SK-N-MC (cell line): ENCODE measurements at regions not wholly inside any gene's neighbourhood (a gene's known extent, or its start where the extent isn't known, plus 50 kb on each side); places are given as distances from the start of the nearest gene placed in this dataset.

Experiments
- DNase-seq: peaks from one replicate; pipeline ENCODE4 v3.0.0-alpha.2; 2011; ENCODE audit warnings: low read depth, low spot score
- H3K27ac ChIP-seq: fragments of 200-600 bp; sonication (generic); 2 replicates; pipeline ENCODE4 v1.5.1; 2016; ENCODE audit warnings: mixed run types
- H3K36me3 ChIP-seq: fragments of 200-600 bp; sonication (generic); 2 replicates; pipeline ENCODE4 v1.6.1; 2017; ENCODE audit warnings: antibody characterized with exemption, low read length, mixed read lengths; ENCODE audit not compliant: insufficient read depth
- H3K4me3 ChIP-seq: fragments of 200-600 bp; sonication (generic); 2 replicates; pipeline ENCODE4 v1.5.1; 2016
- H3K9ac ChIP-seq: fragments of 200-600 bp; sonication (generic); 2 replicates; pipeline ENCODE4 v1.8.0; 2017; ENCODE audit warnings: mixed run types, mixed read lengths; ENCODE audit not compliant: insufficient read length
- H3K9me3 ChIP-seq: fragments of 200-600 bp; sonication (generic); 2 replicates; pipeline ENCODE4 v1.6.1; 2017; ENCODE audit warnings: low read depth, mild to moderate bottlenecking, antibody characterized with exemption, low read length, moderate library complexity, mixed read lengths
- EZH2 ChIP-seq: fragments of 200-600 bp; sonication (generic); IDR thresholded peaks from one replicate; pipeline ENCODE4 v1.6.1; 2017; ENCODE audit warnings: antibody characterized with exemption
- FOXP2 ChIP-seq: optimal IDR thresholded peaks from 2 replicates; pipeline ENCODE3; 2011; ENCODE audit warnings: mild to moderate bottlenecking, moderate library complexity; ENCODE audit not compliant: insufficient read depth; ENCODE audit errors: extremely low read length, control extremely low read depth
- POLR2AphosphoS5 ChIP-seq: IDR thresholded peaks from 2 replicates; pipeline ENCODE4 v1.6.1; 2012; ENCODE audit warnings: mild to moderate bottlenecking, low read depth, low read length, borderline replicate concordance

DNA sequence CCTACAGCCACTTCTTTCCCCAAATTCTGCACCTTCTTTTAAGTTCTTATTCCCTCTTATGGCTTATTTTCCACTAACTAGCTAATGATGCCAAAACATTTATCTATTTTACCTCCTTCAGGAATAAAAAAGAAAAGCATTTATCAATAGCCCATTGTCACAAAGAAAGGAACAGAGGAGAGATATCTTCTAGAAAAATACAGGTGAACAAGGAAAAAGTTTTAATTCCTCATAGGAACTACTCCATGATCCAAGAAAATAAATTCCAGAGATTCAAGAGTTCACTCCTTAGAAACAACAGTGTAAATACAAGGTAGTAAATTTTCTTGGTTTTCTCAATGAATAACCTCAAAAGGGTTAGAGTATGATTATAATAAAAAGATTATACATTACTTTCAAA lies 52.6 kb upstream of the TOP3B start:
- Histone ChIP-seq H3K9me3 (no peaks in the 10 kb centered on the region), H3K36me3 (no peaks in the 10 kb centered on the region), H3K4me3 (no peak overlapping the region), H3K9ac (no peak overlapping the region), H3K27ac (no peak overlapping the region)
- DNase-seq = no peak
- TF ChIP-seq POLR2AphosphoS5 = no peak
- TF ChIP-seq EZH2 = no peak

- Histone ChIP-seq H3K9me3 (no peaks in the 10 kb centered on the region), H3K27ac (no peak overlapping the region), H3K4me3 (no peak overlapping the region), H3K36me3 (no peaks in the 10 kb centered on the region), H3K9ac (no peak overlapping the region)
- DNase-seq = no peak
- TF ChIP-seq POLR2AphosphoS5 (no peak), EZH2 (no peak), FOXP2 (no peak)
Measured at GRCh38 chr22:22034469-22035132, 52.0 kb upstream of the TOP3B start.

DNA sequence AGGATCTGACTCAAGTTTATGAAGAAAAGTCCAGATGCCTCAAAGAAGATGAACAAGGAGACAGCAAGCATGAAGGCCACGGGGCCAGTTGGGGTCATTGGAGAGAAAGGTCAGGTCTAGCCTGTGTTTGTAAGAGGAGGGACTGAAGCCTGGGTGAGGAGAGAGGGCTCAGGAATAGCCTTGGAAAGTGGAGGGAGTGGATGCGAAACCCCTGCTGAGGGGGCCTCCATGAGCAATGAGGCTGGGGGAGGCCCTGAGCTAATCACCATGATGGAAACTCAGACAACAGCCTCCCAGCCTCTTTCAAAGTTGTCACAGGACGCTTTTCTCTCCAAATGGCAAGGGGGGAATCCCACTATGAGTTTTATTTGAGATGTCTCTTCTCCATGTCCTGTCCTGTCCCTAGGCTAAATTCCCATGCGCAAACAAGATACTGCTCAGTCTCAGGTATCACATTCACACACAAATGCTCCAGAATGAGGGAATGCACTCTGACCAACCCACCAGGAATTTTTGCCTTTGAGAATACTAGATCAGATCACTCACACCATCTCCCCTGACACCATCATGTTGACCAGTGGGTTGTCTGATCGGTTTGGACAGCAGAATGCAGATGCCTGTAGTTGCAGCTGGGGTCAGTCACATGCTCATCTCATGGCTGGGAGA lies 51.3 kb upstream of the TOP3B start:
- Histone ChIP-seq H3K27ac (no peak overlapping the region), H3K4me3 (no peak overlapping the region), H3K9ac (no peak overlapping the region), H3K9me3 (no peaks in the 10 kb centered on the region), H3K36me3 (no peaks in the 10 kb centered on the region)
- DNase-seq = no peak
- TF ChIP-seq FOXP2 (no peak), EZH2 (no peak), POLR2AphosphoS5 (no peak)

- DNase-seq = no peak
Measured at GRCh38 chr22:22032906-22033802, 50.6 kb upstream of the TOP3B start.

GRCh38 chr22:22032099-22032905 lies 49.7 kb upstream of the TOP3B start:
- H3K9me3 ChIP-seq = no peaks in the 10 kb centered on the region
- no peak for DNase-seq
- no peak for TF ChIP-seq POLR2AphosphoS5
- H3K36me3 ChIP-seq = no peaks in the 10 kb centered on the region
- no peak overlapping the region for H3K9ac ChIP-seq
- no peak overlapping the region for H3K27ac ChIP-seq
- H3K4me3 ChIP-seq = no peak overlapping the region

More at GRCh38 chr22:22032906-22033802, 50.6 kb upstream of the TOP3B start:
- H3K9ac ChIP-seq = no peak overlapping the region
- no peak overlapping the region for H3K4me3 ChIP-seq
- TF ChIP-seq FOXP2 = no peak
- TF ChIP-seq POLR2AphosphoS5 = no peak
- TF ChIP-seq EZH2 = no peak
- H3K9me3 ChIP-seq = no peaks in the 10 kb centered on the region
- no peak overlapping the region for H3K27ac ChIP-seq
- H3K36me3 ChIP-seq = no peaks in the 10 kb centered on the region
